ENCODE measurements at regions not wholly inside any gene's neighbourhood (a gene's known extent, or its start where the extent isn't known, plus 50 kb on each side); places are given as distances from the start of the nearest gene placed in this dataset.
"Not testable (repeated sequence)": the region's sequence is repeated elsewhere in the genome, so short reads cannot be mapped to it uniquely, and the experiment has no call there.

GRCh38 chr4:131883181-131883580 lies 1265.9 kb upstream of the PCDH10 start:
- H3K27me3 ChIP-seq; H3K27ac ChIP-seq; H3K4me1 ChIP-seq; DNase-seq (ENCODE audit: low spot score in 2 of 2); H3K4me3 ChIP-seq; H3K36me3 ChIP-seq; intact Hi-C loops (cut with DNase I; ENCODE audit: low total_unique reads); H3K9me3 ChIP-seq: not testable (repeated sequence)

GRCh38 chr4:131925662-131926061 lies 1223.4 kb upstream of the PCDH10 start:
- H3K9me3 ChIP-seq; H3K36me3 ChIP-seq; H3K4me3 ChIP-seq; DNase-seq (ENCODE audit: low spot score in 2 of 2); H3K27me3 ChIP-seq; intact Hi-C loops (cut with DNase I; ENCODE audit: low total_unique reads); H3K27ac ChIP-seq; H3K4me1 ChIP-seq: not testable (repeated sequence)

- H3K27me3 ChIP-seq; intact Hi-C loops (cut with DNase I; ENCODE audit: low total_unique reads); H3K9me3 ChIP-seq; H3K4me3 ChIP-seq; H3K36me3 ChIP-seq; H3K4me1 ChIP-seq; H3K27ac ChIP-seq; DNase-seq (ENCODE audit: low spot score in 2 of 2): not testable (repeated sequence)
These were observed 1181.4 kb upstream of the PCDH10 start for GRCh38 chr4:131967646-131968045.

GRCh38 chr4:131974730-131975129 lies 1174.4 kb upstream of the PCDH10 start:
- no peak overlapping the region for H3K27ac ChIP-seq
- DNase-seq (ENCODE audit: low spot score in 2 of 2), result no peak
- no peaks in the 10 kb centered on the region for H3K4me1 ChIP-seq
- H3K27me3 ChIP-seq, result no peaks in the 10 kb centered on the region
- intact Hi-C loops (cut with DNase I; ENCODE audit: low total_unique reads), result no loop called here
- TF ChIP-seq POLR2AphosphoS5 (IDR thresholded peaks at IDR 0.05), result no peak
- no peak for TF ChIP-seq POLR2A (IDR thresholded peaks at IDR 0.05)
- TF ChIP-seq CTCF (IDR thresholded peaks at IDR 0.05), result no peak
- H3K36me3 ChIP-seq, result no peaks in the 10 kb centered on the region
- peak overlapping the region in 1 of 3 donors; percentile 39 for H3K4me3 ChIP-seq
- H3K9me3 ChIP-seq, result peaks cover 6 to 19% of the 10 kb centered on the region in 2 donors

GRCh38 chr4:131975276-131976132 lies 1173.6 kb upstream of the PCDH10 start:
- peaks cover 6 to 19% of the 10 kb centered on the region in 2 donors for H3K9me3 ChIP-seq
- H3K27ac ChIP-seq; H3K4me1 ChIP-seq; intact Hi-C loops (cut with DNase I; ENCODE audit: low total_unique reads); H3K27me3 ChIP-seq; DNase-seq (ENCODE audit: low spot score in 2 of 2); H3K36me3 ChIP-seq: not testable (repeated sequence)
- H3K4me3 ChIP-seq, result peak overlapping the region in 2 of 3 donors; percentile 7 to 39

GRCh38 chr4:131976133-131977002 lies 1172.7 kb upstream of the PCDH10 start:
- H3K27ac ChIP-seq; H3K4me1 ChIP-seq; DNase-seq (ENCODE audit: low spot score in 2 of 2); H3K36me3 ChIP-seq; H3K27me3 ChIP-seq; intact Hi-C loops (cut with DNase I; ENCODE audit: low total_unique reads): not testable (repeated sequence)
- peak overlapping the region in 2 of 3 donors; percentile 7 to 39 for H3K4me3 ChIP-seq
- H3K9me3 ChIP-seq, result peaks cover 6 to 19% of the 10 kb centered on the region in 2 donors

- Histone ChIP-seq H3K27me3 (no peaks in the 10 kb centered on the region), H3K9me3 (peaks cover 10 to 19% of the 10 kb centered on the region in 2 donors), H3K27ac (no peak overlapping the region), H3K4me1 (no peaks in the 10 kb centered on the region), H3K36me3 (no peaks in the 10 kb centered on the region), H3K4me3 (no peak overlapping the region)
- TF ChIP-seq CTCF (IDR thresholded peaks at IDR 0.05), result no peak
- TF ChIP-seq POLR2A (IDR thresholded peaks at IDR 0.05), result no peak
- no peak for TF ChIP-seq POLR2AphosphoS5 (IDR thresholded peaks at IDR 0.05)
- no peak for DNase-seq (ENCODE audit: low spot score in 2 of 2)
- intact Hi-C loops (cut with DNase I; ENCODE audit: low total_unique reads), result no loop called here
These were observed 1171.0 kb upstream of the PCDH10 start for GRCh38 chr4:131978120-131978519.

Data from breast epithelium (tissue), 4 donors.